Suppressor macrophage treated with lipopolysaccharide for 4 hours (primary cell): ENCODE measurements at regions not wholly inside any gene's neighbourhood (a gene's known extent, or its start where the extent isn't known, plus 50 kb on each side); places are given as distances from the start of the nearest gene placed in this dataset.
A peak's percentile ranks its signal among the peaks of the same experiment; 100 is the strongest.

ENCODE experiments used
- DNase-seq: peaks from one replicate; pipeline ENCODE4 v3.0.0-alpha.2; 2020

DNA sequence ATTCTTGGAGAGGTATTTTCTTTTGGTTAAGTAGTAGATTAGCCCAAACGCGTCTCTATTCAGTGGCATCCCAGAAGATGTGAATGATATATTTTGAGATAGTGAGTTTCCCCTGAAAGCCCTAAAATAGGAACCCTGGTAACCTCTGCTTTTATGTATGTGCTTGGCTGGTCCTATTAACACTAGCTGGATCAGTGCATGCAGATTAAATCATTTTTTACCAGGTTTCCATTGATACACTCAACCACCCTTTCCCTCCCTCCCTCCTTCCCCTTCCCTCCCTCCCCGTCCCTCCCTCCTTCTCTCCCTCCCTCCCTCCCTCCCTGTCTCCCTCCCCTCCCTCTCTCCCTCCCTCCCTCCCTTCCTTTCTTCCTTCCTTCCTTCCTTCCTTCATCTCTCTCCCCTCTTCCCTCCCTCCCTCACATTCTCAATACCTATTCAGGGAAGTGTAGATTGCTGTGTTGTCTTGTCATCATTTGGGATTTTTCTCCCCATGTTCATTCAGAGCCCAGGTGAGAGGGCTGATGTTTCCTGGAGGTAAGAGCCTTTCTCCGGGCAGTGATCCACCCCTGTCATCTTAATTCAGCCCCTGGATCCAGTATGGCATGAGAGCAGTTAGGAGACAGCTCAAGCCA, 406.8 kb downstream of the PRDM2 start:
- DNase-seq: no peak

DNA sequence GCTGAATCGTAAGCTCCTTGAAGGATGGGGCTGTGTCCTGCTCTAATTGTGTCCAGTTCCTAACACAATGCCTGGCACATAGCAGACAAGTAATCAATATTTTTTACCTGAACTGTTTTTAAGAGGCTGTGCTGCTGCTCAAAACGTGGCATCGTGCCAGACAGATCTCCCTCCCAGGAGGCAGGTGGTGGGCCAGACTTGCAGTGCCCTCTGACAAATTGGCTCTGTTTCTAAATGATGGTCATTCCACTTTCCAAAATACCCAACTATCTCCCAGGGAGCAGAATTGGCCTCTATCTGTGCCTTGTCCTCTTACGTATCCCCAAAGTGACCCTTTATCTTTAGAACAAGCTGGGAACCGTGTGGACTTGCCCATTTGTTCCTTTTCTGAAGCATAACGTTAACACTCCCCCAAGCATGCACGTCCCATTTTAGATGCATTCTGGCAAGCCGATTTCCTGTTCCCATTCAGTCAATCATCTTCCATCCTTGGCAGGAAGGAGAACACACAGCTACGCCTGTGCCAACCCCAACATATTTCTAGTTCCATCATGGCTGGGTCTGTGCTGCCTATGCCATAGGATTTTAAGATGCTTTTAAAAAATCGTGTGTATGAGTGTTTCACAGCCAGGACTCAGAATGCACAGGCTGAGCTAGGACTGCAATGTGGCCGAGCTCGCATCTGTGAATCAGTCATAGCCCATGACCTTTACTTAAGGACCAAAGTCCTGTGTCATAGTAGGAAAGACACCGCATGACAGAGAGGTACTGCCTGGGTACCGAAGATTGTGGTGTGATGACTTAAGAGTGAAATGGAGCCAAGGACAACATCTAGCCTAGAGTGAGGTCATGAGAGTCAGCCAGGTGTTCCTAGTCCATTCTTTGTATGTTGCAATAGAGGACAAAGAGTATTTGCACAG, 408.6 kb downstream of the PRDM2 start:
- DNase-seq: no peak

DNA sequence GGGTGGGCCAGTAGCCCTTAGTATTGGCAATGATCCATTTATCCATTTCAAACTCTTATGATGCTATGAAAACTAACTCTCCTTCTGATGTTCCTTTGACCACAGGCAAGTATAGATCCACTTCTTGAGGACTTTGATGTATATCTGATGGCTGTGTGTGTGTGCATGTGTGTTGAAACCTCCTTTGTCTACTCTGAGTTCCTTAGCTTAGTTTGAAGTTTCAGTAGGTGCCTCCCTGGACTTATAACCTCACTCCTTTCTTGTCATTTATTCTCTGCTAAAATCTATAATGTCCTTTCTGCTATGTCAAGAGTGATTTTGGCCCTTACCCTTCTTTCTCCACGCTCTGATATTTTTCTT, 409.3 kb downstream of the PRDM2 start:
- no peak for DNase-seq

DNA sequence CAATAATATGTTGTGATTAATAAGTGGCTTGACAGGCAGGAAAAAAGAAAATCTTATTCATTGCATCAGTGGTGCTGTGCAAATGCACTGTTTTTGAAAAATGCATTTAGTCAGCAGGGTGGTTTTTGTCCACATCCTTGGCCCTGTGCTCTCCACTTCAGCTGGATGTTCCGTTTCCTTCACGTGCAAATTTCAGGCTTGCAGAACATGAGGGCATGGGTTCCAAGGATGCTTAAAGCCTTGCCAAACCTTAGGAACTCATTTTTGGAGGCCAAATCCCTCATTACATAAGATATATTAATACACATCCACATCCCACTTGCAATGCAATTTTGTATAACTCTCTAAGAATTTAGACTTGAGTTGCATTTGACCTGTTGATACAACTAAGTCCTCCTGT, 410.1 kb downstream of the PRDM2 start:
- no peak for DNase-seq

DNA sequence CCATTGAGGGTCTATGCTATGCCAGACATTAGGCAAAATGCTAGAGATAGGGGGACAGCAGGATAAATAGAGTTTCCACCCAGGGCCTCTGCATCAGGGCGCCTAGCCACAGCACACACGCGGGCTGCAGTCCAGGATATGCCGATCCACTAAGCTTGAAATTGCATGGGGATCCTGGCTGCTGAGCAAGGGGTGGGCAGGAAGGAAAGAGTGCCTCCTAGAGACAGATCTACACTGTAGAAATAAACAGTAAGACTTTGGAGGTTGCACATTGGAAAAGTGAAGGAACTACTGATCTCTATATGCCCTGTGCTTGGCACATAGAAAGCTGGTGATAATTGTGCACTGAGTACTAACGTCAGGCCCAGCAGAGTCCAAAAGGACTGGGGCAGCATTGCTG, 411.1 kb downstream of the PRDM2 start:
- no peak for DNase-seq

DNA sequence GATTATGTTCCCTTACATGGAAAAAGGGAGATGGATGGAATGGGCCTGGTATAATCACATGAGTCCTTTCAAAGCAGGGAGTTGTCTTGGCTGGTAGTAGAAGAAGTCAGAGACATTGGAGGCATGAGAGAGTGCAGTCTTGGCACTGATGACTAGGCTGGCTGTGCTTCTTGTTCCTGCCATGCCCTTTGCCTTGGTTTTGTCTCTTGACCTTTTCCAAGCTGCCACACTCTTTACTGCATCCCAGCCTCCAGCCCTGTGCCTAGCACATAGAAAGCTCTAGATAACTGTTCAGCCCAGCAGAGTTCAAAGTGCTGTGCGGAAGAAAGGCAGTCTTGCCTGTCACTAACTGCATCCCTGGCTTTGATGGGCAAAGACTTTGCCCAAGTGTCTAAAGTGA, 412.6 kb downstream of the PRDM2 start:
- DNase-seq: no peak

DNA sequence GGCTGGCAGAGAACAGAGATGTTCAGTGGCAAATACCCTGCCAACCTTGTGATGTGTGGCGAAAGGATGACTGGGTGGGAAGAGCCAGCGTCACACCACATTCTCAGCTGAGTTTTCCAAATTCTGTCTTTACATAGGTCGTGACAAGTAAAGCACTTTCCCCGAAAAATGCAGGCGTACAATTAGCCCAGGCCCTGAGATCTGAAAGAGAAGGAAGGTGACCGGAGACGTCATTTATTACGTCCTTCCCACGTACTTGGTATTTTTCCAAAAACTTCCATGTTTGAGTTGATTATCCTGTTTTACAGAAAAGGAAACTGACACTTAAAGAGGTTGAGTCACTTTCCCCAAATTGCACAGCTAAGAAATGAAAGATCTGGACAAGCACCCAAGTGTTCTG, 413.3 kb downstream of the PRDM2 start:
- peak; percentile 10 for DNase-seq

DNA sequence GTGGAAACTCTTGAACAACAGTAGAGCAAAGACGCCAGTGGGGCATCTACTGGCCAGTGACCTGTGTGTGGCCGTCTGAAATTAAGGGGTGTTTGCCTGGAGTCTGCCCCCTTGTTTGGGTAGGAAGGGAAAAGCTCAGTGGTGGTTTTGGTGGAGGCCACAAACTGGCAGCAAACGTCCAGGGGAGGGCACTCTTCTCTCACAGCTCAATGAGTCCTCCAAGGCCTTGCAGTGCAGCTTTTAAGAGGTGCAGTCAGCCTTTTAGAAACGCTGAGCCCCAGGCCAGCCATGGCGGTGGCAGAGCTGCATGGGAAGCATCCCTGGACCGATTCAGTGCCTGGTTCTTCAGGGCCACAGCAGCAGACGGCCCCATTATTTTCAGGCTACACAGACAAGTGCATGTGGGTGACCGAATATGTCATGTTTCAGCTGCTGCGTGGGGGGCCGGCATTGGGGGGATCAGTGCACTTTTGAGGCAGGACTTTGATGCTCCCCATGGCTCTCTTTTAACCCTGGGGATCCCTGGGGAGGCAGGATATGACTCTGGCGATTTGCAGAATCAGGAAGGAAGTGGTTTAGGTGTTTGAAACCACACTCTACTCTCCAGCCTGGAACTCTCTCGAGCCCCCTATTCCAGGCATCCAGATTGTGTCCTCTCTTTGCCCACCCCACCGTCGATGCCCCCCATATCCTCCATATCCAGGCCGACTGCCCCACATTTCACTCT, 414.0 kb downstream of the PRDM2 start:
- DNase-seq: peak; percentile 8

DNA sequence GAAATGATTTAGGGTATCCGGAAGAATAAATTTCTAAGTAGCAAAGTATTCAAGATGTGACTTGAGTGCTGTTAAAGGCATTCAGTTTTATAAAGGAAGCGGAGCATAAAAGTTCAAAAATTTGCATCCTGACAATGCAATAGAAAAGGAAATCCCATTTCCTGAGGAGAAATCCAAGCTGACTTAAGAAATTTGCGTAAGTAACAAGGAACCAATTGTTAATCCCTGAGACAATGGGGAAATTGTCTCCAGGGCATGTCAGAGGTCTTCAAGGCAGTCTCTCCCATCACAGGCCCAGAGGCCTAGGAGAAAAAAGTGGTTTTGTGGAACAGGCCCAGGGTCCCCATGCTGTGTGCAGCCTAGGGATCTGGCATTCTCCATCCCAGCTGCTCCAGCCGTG, 416.0 kb downstream of the PRDM2 start:
- no peak for DNase-seq

DNA sequence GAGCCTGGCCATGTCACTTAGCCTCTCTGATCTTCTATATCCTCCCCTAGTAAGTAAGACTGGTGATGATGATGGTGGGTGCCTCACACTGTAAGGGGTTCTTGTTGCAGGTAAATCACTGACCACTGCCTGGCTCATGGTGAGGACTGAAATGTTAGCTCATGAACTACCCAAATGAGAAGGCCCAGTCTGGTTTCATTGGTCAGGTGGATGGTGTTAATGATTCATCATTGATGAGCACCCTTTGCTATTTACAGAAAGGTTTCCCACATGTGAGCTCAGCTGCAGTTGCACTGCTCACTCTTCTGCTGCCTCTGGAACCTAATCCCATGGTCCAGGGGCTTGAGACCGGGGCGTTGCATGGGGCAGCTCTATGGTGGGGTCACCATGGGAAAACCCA, 417.7 kb downstream of the PRDM2 start:
- no peak for DNase-seq

DNA sequence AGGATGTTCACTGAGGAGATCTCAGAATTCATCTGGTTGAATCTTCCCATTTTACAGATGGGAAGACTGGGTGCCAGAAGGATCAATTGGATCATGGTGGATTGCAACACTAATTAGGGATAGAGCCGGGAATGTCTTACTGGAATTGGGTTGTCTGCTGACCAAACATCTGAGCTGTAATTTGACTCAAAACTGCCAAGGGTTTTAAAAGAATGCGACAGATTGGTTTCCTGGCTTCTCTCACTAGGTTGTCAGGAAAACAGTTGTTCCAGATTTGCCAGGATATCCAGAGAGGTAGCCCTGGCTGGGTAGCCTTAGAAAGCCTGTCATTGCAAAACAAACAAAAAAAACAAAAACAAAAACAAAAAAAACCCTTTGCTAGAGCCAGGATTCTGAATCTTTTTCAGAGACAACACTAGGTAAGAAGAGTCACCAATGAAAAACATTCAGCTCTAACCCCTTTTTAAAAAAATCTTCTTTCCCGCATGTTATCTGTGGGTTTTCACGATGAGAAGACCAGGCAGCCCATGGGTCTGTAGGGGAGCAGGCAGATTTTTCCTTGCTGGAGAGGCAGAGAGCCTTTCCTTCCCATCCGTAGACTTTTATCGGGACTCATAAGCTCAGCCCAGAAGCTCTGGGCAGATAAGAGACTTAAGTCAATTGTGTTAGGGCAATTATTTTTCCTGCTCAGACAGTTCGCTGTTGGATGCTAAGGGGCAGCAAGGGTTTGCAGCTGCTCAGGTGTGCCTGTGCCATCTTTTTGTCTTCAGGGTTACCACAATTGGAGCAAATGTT, 418.9 kb downstream of the PRDM2 start:
- DNase-seq: no peak

DNA sequence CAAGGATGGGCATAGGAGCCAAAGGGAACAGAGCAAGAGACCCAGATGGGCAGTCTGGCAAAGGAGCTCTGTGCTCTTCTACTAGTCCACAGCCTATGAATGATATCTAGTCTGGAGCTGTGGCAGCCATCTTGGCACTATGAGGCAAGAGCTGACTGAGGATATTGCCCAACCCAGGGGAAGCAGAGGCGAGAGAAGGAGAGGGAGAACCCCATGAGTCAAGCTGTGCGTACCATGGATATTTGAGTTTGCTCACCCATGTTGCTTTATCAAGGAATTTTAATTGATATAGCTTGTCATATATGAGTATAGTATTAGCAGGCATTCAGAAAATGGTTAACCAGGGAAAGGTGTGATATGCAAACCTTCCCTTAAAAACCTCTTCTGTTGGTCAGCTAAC, 420.9 kb downstream of the PRDM2 start:
- peak; percentile 27 for DNase-seq

DNA sequence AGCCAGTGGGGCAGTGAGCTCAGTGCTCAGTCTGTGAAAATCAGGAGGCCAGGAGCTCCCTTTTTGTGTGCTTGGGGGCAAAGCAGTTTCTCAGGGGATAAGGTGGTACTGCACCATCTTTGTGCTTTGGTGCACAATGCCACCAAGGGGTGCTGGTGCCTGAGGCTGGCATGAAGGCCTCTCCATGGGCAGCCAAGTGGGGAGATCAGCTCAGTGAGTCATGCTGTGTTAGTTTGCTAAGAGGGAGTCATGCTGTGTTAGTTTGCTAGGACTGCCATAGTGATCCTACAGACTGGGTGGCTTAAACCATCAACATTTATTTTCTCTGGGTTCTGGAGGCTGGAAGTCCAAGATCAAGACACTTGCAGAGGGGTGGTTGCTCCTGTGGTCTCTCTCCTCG, 428.1 kb downstream of the PRDM2 start:
- DNase-seq: no peak

DNA sequence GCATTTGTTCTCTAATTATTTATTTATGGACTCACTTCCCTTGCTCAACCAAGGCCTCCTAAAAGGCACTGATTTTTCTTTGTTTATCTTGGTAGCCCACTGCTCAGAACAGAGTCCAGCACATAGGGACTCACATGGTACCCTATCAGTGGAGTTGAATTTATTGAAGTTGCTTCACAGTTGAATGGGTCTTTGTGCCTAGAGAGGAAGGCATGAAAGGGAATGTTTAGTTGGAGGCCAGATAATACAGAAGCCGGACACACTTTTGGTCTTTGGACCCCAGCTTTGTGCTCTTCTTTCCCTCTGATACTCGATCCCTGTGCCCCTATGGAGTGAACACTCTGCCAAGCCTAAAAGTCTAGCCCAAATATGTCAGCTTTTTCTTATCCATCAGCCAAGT, 429.0 kb downstream of the PRDM2 start:
- DNase-seq: no peak

DNA sequence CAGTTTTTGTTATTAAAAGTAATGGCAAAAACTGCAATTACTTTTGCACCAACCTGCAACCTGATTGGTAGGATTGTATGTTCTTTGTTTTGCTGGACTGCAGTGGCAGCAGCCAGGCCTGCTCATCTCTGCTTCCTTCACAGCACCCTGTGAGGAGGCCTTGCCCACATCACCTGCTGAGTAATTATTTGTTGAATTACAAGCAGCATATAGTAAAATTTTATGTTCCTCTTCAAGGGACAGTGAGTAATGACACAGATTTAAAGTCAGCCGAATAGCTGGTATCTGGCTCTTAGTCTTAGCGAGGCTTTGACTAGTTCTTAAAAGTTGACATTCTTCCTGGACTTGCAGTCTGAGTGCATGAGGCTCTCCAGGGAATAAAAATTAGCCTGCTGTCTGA, 435.1 kb downstream of the PRDM2 start:
- DNase-seq: no peak

DNA sequence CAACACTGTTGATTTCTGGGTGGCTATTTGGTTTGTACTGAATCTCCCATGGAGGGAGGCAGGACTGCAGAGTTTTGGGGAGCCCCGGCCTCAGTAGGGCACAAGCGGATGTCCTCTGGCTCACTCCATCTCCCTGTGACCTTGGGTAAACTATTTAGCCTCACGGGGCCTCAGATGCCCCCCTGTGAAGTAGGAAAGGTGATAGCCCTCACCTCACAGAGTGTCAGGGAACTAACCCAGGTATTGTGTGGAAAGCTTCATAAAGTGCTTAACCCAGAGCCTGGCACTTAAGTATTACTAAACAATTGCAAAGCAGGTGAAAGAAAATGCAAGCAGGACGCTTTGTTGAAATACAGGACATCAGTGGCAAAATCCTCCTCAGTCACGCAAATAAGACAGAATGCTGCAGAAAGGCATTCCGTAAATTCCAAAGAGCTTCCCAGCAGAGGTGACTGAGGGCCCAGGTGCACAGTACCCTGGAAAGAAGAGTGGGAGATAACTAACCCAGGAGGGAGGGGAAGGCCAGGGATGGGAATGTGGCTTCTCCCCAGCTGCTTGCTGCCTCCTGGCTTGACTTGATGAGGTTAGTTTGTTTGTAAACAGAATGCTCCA, 436.3 kb downstream of the PRDM2 start:
- DNase-seq: no peak

DNA sequence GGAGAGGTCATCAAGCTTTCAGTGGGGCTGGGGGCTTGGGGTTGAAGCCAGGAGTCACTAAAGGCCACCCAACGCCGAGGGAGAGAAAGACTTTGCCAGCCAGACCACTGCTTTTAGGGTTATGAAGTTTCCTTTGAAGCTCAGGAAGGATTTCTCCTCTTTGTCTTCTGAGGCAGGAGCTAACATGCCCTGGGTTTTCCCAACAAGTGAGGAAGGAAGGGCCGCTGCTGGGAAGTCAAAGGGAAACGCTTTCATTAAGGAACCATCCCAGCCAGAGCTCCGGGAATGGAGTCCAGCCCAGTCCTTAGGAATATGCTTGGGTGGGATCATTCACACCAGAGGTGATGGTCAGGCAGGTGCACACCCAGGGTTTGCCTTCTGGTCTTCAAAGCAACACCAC, 436.9 kb downstream of the PRDM2 start:
- DNase-seq: no peak

DNA sequence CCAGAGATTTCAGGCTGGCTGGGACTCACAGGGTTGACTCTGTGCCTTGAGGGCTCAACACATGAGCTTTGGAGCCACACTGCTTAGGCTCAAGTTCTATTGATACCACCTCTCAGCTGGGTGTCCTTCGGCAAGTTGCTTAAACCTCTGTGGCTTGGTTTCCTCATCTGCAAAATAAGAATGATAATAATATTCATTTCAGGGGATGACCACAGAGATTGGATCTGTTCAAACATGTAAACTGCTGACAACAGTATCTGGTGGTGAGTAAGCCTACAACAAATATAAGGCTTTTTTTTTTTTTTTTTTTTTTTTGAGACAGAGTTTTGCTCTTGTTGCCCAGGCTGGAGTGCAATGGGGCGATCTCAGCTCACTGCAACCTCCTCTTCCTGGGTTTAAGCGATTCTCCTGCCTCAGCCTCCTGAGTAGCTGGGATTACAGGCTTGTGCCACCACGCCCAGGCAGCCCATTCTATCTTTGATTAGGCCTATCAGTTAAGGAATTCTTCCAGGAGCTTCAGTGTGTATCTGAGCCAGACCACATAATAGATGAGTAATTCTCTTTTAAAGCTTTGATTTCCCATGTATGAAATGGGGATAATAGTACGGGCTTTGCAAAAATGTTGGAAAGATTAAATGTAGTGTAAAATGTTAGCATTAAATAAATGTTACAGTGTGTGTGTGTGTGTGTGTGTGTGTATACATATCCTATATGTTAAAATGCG, 437.6 kb downstream of the PRDM2 start:
- DNase-seq: no peak

DNA sequence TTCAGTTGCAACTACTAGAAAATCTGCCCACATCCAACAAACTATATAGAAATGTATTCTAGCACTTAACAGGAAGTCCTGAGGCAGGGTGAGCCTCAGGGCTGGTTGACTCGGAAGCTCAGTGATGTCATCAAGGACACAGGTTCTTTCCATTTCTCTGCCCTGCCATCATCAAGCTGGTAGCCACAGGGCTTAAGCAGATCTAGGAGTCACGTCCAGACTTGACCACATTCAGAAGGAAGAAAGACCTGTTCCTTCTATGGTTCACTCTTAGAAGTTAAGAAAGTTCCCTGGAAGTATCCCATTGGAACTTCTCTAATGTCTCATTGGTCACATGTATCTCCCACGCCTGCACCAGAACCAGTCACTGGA, 438.1 kb downstream of the PRDM2 start:
- DNase-seq: no peak

DNA sequence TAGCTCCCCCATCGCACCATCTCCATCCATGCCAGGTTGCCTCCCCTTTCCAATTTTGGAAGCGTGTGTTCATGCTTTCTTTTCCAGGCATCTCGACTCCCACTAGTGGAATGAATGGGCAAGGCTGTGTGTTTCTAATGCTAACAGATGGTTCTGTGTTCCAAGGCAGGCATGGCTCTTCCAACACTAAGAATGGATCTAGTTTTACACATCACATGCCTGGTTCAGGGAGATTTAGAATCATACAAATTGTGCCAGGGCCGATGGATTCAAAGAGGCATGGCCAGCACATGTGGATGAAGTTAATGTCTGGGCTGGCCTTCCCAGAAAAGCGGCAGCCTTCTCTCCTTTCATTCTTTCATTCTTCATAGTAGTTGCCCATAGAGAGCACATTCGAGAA, 438.7 kb downstream of the PRDM2 start:
- no peak for DNase-seq

DNA sequence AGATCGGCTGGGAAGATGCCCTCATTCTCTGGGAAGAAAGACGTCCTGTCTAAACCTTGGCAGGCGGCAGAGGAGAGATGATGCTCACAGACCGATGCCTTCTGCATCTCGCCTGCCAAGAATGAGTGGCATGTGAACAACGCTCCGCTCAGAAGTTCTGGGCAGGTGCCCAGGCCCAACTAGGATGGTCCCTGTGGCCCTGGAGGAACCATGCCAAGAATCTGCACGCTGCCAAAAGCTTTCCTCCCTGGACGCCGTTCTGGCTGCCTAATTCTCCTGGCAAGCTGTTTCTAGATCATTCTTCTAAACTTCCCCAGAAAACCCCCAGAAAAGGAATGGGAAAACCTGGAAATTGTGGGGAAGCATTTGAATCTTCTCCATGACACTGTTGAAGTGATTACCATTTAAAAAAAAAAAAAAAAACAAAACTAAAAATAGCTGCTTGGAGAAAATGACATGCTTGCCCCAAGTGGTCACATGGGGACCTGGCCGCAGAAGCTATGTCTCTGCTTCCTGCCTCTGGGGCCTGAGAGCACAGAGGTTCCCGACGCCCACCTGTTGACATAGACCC, 440.9 kb downstream of the PRDM2 start:
- no peak for DNase-seq

DNA sequence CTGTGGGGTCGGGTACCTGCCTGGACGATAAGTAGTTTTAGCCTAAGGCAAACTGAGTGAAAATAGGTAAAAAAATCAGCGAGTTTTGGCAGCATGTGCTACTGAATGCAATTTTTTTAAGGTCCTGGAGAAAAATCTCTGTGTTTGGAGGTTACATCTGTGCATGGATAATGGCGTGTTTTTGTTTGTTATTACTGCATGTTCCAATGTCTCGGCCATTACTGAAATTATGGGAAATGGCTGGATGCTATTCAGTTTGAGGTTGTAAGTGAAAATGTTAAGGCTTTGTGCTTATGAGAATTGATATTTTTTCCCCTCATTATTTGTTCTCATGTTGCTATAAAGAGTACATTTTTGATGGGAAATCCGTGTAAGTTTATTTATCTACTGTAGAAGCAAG, 441.7 kb downstream of the PRDM2 start:
- DNase-seq: no peak
